H1 (cell line): ENCODE measurements at regions not wholly inside any gene's neighbourhood (a gene's known extent, or its start where the extent isn't known, plus 50 kb on each side); places are given as distances from the start of the nearest gene placed in this dataset.
"Not testable (repeated sequence)": the region's sequence is repeated elsewhere in the genome, so short reads cannot be mapped to it uniquely, and the experiment has no call there.

Experiments used
- CTCF ChIA-PET: fragments of 300-600 bp; sonication (Branson Sonifier 250); formaldehyde crosslinking; loops from one replicate; lab custom pipeline; 2021; ENCODE audit not compliant: partially characterized antibody; lab: Charles Lee
- POLR2A ChIA-PET: fragments of 300-600 bp; sonication (Branson Sonifier 250); formaldehyde crosslinking; loops from one replicate; lab custom pipeline; 2021; ENCODE audit warnings: inconsistent platforms; ENCODE audit not compliant: partially characterized antibody; lab: Charles Lee
- DNase-seq, 2 experiments: peaks; one replicate each; pipeline versions ENCODE4 v3.0.0 to v3.0.0-alpha.2; 2010 to 2022; ENCODE audit warnings: low spot score in 2 of 2, low read depth in 1 of 2, mixed read lengths in 1 of 2
- FAIRE-seq: peaks from 2 replicates; lab custom pipeline; 2011; peaks lifted over from hg19 to GRCh38; lab: Jason Lieb, UNC
- H2AFZ ChIP-seq: 2 replicates; pipeline ENCODE4 v1.8.1; 2012; ENCODE audit warnings: low read length, inconsistent platforms
- H2AK5ac ChIP-seq: 2 replicates; pipeline ENCODE4 v1.6.1; 2013; ENCODE audit warnings: low read depth, low read length
- H2BK120ac ChIP-seq: replicated peaks from 2 replicates; pipeline ENCODE3; 2013; ENCODE audit warnings: low read depth, low read length, inconsistent platforms
- H2BK12ac ChIP-seq: 2 replicates; pipeline ENCODE4 v1.6.1; 2013; ENCODE audit warnings: low read depth, low read length
- H2BK15ac ChIP-seq: 2 replicates; pipeline ENCODE4 v1.6.1; 2013; ENCODE audit warnings: low read length
- H2BK20ac ChIP-seq: 2 replicates; pipeline ENCODE4 v1.6.1; 2013; ENCODE audit warnings: low read length
- H2BK5ac ChIP-seq: 2 replicates; pipeline ENCODE4 v1.6.1; 2013; ENCODE audit warnings: low read depth, low read length
- H3K14ac ChIP-seq: 2 replicates; pipeline ENCODE4 v1.6.1; 2013; ENCODE audit warnings: inconsistent platforms; ENCODE audit not compliant: insufficient read length
- H3K18ac ChIP-seq: 2 replicates; pipeline ENCODE4 v1.6.1; 2013; ENCODE audit warnings: low read length; ENCODE audit errors: extremely low read depth
- H3K23ac ChIP-seq: 2 replicates; pipeline ENCODE4 v1.6.1; 2013; ENCODE audit warnings: inconsistent platforms; ENCODE audit not compliant: insufficient read length
- H3K23me2 ChIP-seq: 2 replicates; pipeline ENCODE4 v1.6.1; 2013; ENCODE audit warnings: low read depth, low read length
- H3K27ac ChIP-seq: 2 replicates; pipeline ENCODE4 v1.6.1; 2011; ENCODE audit warnings: low read depth, low read length, inconsistent platforms
- H3K27me3 ChIP-seq, 4 experiments: replicated peaks in 1 of 4; 1 replicate in 1 of 4; 2 replicates in 3 of 4; pipeline versions ENCODE4 v1.6.1 to v1.8.1; 2011 to 2013; ENCODE audit warnings: low read length in 3 of 4, mild to moderate bottlenecking in 3 of 4, inconsistent platforms in 2 of 4, mixed read lengths in 2 of 4, moderate library complexity in 1 of 4; ENCODE audit not compliant: control insufficient read depth in 3 of 4, insufficient read depth in 3 of 4; ENCODE audit errors: extremely low read depth in 1 of 4
- H3K36me3 ChIP-seq, 4 experiments: 2 replicates each; pipeline versions ENCODE4 v1.6.1 to v1.8.1; 2011 to 2013; ENCODE audit warnings: mild to moderate bottlenecking in 4 of 4, low read length in 3 of 4, moderate library complexity in 2 of 4, control low read depth in 1 of 4, inconsistent platforms in 1 of 4; ENCODE audit not compliant: insufficient read depth in 4 of 4, control insufficient read depth in 2 of 4
- H3K4ac ChIP-seq: replicated peaks from 2 replicates; pipeline ENCODE3; 2013; ENCODE audit warnings: low read length, low read depth, mixed read lengths, inconsistent platforms; ENCODE audit not compliant: insufficient read length
- H3K4me1 ChIP-seq, 4 experiments: replicated peaks in 1 of 4; 1 replicate in 1 of 4; 2 replicates in 3 of 4; pipeline versions ENCODE4 v1.6.1 to v1.8.1; 2011 to 2013; ENCODE audit warnings: low read length in 3 of 4, inconsistent platforms in 2 of 4, mixed read lengths in 1 of 4; ENCODE audit not compliant: insufficient read depth in 4 of 4, control insufficient read depth in 3 of 4
- H3K4me2 ChIP-seq, 2 experiments: 2 replicates each; pipeline versions ENCODE4 v1.6.1 to v1.8.1; 2011 to 2013; ENCODE audit warnings: low read depth in 2 of 2, low read length in 2 of 2, control low read depth in 1 of 2, inconsistent platforms in 1 of 2, mild to moderate bottlenecking in 1 of 2; ENCODE audit not compliant: insufficient read depth in 1 of 2
- H3K4me3 ChIP-seq, 4 experiments: fragments of 200-600, 300-600 bp in 1 of 4; sonication (generic), shearing (Covaris generic), sonication (Bioruptor Twin) in 1 of 4; 2 replicates each; pipeline versions ENCODE4 v1.5.1 to v1.8.1; 2011 to 2016; ENCODE audit warnings: low read length in 4 of 4, low read depth in 3 of 4, control low read depth in 2 of 4, inconsistent platforms in 2 of 4, mild to moderate bottlenecking in 2 of 4, mixed read lengths in 1 of 4, moderate library complexity in 1 of 4; ENCODE audit not compliant: insufficient read depth in 2 of 4; ENCODE audit errors: extremely low read depth in 1 of 4
- H3K56ac ChIP-seq: replicated peaks from 2 replicates; pipeline ENCODE3; 2013; ENCODE audit warnings: low read depth, mild to moderate bottlenecking, mixed read lengths, low read length, inconsistent platforms; ENCODE audit not compliant: insufficient read length
- H3K79me1 ChIP-seq: 2 replicates; pipeline ENCODE4 v1.6.1; 2013; ENCODE audit warnings: low read depth, low read length, control low read depth
- H3K79me2 ChIP-seq, 2 experiments: 2 replicates each; pipeline versions ENCODE4 v1.6.1 to v1.8.1; 2012 to 2013; ENCODE audit warnings: low read length in 2 of 2, mild to moderate bottlenecking in 2 of 2, inconsistent platforms in 1 of 2; ENCODE audit not compliant: insufficient read depth in 2 of 2, control insufficient read depth in 1 of 2
- H3K9ac ChIP-seq, 4 experiments: replicated peaks in 1 of 4; 1 replicate in 1 of 4; 2 replicates in 3 of 4; pipeline versions ENCODE4 v1.6.1 to v1.8.1; 2011 to 2013; ENCODE audit warnings: low read depth in 3 of 4, low read length in 3 of 4, control low read depth in 2 of 4, mild to moderate bottlenecking in 2 of 4, moderate library complexity in 2 of 4, inconsistent platforms in 1 of 4; ENCODE audit errors: extremely low read depth in 1 of 4
- H3K9me3 ChIP-seq, 2 experiments: 2 replicates each; pipeline versions ENCODE4 v1.6.1 to v1.8.1; 2012 to 2013; ENCODE audit warnings: mild to moderate bottlenecking in 2 of 2, moderate library complexity in 2 of 2, control low read depth in 1 of 2, inconsistent platforms in 1 of 2, low read depth in 1 of 2, low read length in 1 of 2, mixed read lengths in 1 of 2; ENCODE audit not compliant: insufficient read depth in 2 of 2
- H4K20me1 ChIP-seq, 2 experiments: replicated peaks in 1 of 2; 2 replicates each; pipeline versions ENCODE3 to v1.8.1; 2011 to 2013; ENCODE audit warnings: inconsistent platforms in 2 of 2, low read length in 2 of 2, mild to moderate bottlenecking in 1 of 2; ENCODE audit not compliant: insufficient read depth in 2 of 2, control insufficient read depth in 1 of 2
- H4K5ac ChIP-seq: 2 replicates; pipeline ENCODE4 v1.6.1; 2013; ENCODE audit warnings: low read length, low read depth, mixed read lengths, inconsistent platforms; ENCODE audit not compliant: insufficient read length
- H4K8ac ChIP-seq: 2 replicates; pipeline ENCODE4 v1.8.0; 2013; ENCODE audit warnings: mild to moderate bottlenecking, moderate library complexity, low read length, inconsistent platforms; ENCODE audit not compliant: insufficient read depth; ENCODE audit errors: extremely low read depth
- H4K91ac ChIP-seq: replicated peaks from 2 replicates; pipeline ENCODE3; 2013; ENCODE audit warnings: low read length, mixed read lengths, inconsistent platforms; ENCODE audit not compliant: insufficient read length
- WGBS, 2 experiments: shearing (Covaris generic) in 1 of 2; methylation state at CpG; one replicate each; pipeline versions ENCODE4 v1.1.6 to v1.1.7; 2013 to 2015; ENCODE audit warnings: low lambda C conversion rate in 2 of 2, mixed read lengths in 2 of 2, inconsistent platforms in 1 of 2, low coverage in 1 of 2, missing lambda C conversion rate in 1 of 2; ENCODE audit not compliant: insufficient replicate concordance in 2 of 2, insufficient coverage in 1 of 2, insufficient read length in 1 of 2; ENCODE audit errors: extremely low coverage in 1 of 2, missing lambda C conversion rate in 1 of 2; 5-methylcytosine and 5-hydroxymethylcytosine counted together

DNA sequence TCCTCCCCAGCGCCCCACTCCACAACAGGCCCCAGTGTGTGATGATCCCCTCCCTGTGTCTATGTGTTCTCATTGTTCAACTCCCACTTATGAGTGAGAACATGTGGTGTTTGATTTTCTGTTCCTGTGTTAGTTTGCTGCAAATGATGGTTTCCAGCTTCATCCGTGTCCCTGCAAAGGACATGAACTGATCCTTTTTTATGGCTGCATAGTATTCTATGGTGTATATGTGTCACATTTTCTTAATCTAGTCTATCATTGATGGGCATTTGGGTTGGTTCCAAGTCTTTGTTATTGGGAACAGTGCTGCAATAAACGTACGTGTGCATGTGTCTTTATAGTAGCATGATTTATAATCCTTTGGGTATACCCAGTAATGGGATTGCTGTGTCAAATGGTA is 78.8 kb upstream of the KLF14 start:
- POLR2A ChIA-PET, H2BK120ac ChIP-seq: not testable (repeated sequence)
- 84% methylated on average over 4 of the region's 4 CpGs; no CpG with 5 or more reads in 1 of the 2 experiments for WGBS, 2 experiments

More for the DNA sequence above, 78.8 kb upstream of the KLF14 start:
- H3K9ac ChIP-seq, H4K20me1 ChIP-seq, H3K4ac ChIP-seq, H2AK5ac ChIP-seq, H3K18ac ChIP-seq, H3K56ac ChIP-seq, H4K8ac ChIP-seq, H4K5ac ChIP-seq, DNase-seq, H3K4me1 ChIP-seq, H2BK12ac ChIP-seq, H2BK20ac ChIP-seq, H3K36me3 ChIP-seq, H2BK15ac ChIP-seq, H3K79me2 ChIP-seq, H2BK5ac ChIP-seq, H3K4me3 ChIP-seq, H4K91ac ChIP-seq, H3K27me3 ChIP-seq, FAIRE-seq, H3K14ac ChIP-seq, H3K9me3 ChIP-seq, H3K4me2 ChIP-seq, H3K27ac ChIP-seq, H3K23me2 ChIP-seq, H3K79me1 ChIP-seq, H3K23ac ChIP-seq, H2AFZ ChIP-seq: not testable (repeated sequence)
- CTCF ChIA-PET: interaction anchor here (1.1 to 1.5 kb wide), 2 partner anchors 19 to 21 kb away, joined by 3 read pairs; no protein-coding TSS in a partner anchor
